H1 (cell line): ENCODE measurements at regions not wholly inside any gene's neighbourhood (a gene's known extent, or its start where the extent isn't known, plus 50 kb on each side); places are given as distances from the start of the nearest gene placed in this dataset.

Experiments
- CTCF ChIA-PET: fragments of 300-600 bp; sonication (Branson Sonifier 250); formaldehyde crosslinking; loops from one replicate; lab custom pipeline; 2021; ENCODE audit not compliant: partially characterized antibody; lab: Charles Lee
- POLR2A ChIA-PET: fragments of 300-600 bp; sonication (Branson Sonifier 250); formaldehyde crosslinking; loops from one replicate; lab custom pipeline; 2021; ENCODE audit warnings: inconsistent platforms; ENCODE audit not compliant: partially characterized antibody; lab: Charles Lee
- DNase-seq, 2 experiments: peaks; one replicate each; pipeline versions ENCODE4 v3.0.0 to v3.0.0-alpha.2; 2010 to 2022; ENCODE audit warnings: low spot score in 2 of 2, low read depth in 1 of 2, mixed read lengths in 1 of 2
- FAIRE-seq: peaks from 2 replicates; lab custom pipeline; 2011; peaks lifted over from hg19 to GRCh38; lab: Jason Lieb, UNC
- H2AFZ ChIP-seq: 2 replicates; pipeline ENCODE4 v1.8.1; 2012; ENCODE audit warnings: low read length, inconsistent platforms
- H2AK5ac ChIP-seq: 2 replicates; pipeline ENCODE4 v1.6.1; 2013; ENCODE audit warnings: low read depth, low read length
- H2BK120ac ChIP-seq: replicated peaks from 2 replicates; pipeline ENCODE3; 2013; ENCODE audit warnings: low read depth, low read length, inconsistent platforms
- H2BK12ac ChIP-seq: 2 replicates; pipeline ENCODE4 v1.6.1; 2013; ENCODE audit warnings: low read depth, low read length
- H2BK15ac ChIP-seq: 2 replicates; pipeline ENCODE4 v1.6.1; 2013; ENCODE audit warnings: low read length
- H2BK20ac ChIP-seq: 2 replicates; pipeline ENCODE4 v1.6.1; 2013; ENCODE audit warnings: low read length
- H2BK5ac ChIP-seq: 2 replicates; pipeline ENCODE4 v1.6.1; 2013; ENCODE audit warnings: low read depth, low read length
- H3K14ac ChIP-seq: 2 replicates; pipeline ENCODE4 v1.6.1; 2013; ENCODE audit warnings: inconsistent platforms; ENCODE audit not compliant: insufficient read length
- H3K18ac ChIP-seq: 2 replicates; pipeline ENCODE4 v1.6.1; 2013; ENCODE audit warnings: low read length; ENCODE audit errors: extremely low read depth
- H3K23ac ChIP-seq: 2 replicates; pipeline ENCODE4 v1.6.1; 2013; ENCODE audit warnings: inconsistent platforms; ENCODE audit not compliant: insufficient read length
- H3K23me2 ChIP-seq: 2 replicates; pipeline ENCODE4 v1.6.1; 2013; ENCODE audit warnings: low read depth, low read length
- H3K27ac ChIP-seq: 2 replicates; pipeline ENCODE4 v1.6.1; 2011; ENCODE audit warnings: low read depth, low read length, inconsistent platforms
- H3K27me3 ChIP-seq, 4 experiments: replicated peaks in 1 of 4; 1 replicate in 1 of 4; 2 replicates in 3 of 4; pipeline versions ENCODE4 v1.6.1 to v1.8.1; 2011 to 2013; ENCODE audit warnings: low read length in 3 of 4, mild to moderate bottlenecking in 3 of 4, inconsistent platforms in 2 of 4, mixed read lengths in 2 of 4, moderate library complexity in 1 of 4; ENCODE audit not compliant: control insufficient read depth in 3 of 4, insufficient read depth in 3 of 4; ENCODE audit errors: extremely low read depth in 1 of 4
- H3K36me3 ChIP-seq, 4 experiments: 2 replicates each; pipeline versions ENCODE4 v1.6.1 to v1.8.1; 2011 to 2013; ENCODE audit warnings: mild to moderate bottlenecking in 4 of 4, low read length in 3 of 4, moderate library complexity in 2 of 4, control low read depth in 1 of 4, inconsistent platforms in 1 of 4; ENCODE audit not compliant: insufficient read depth in 4 of 4, control insufficient read depth in 2 of 4
- H3K4ac ChIP-seq: replicated peaks from 2 replicates; pipeline ENCODE3; 2013; ENCODE audit warnings: low read length, low read depth, mixed read lengths, inconsistent platforms; ENCODE audit not compliant: insufficient read length
- H3K4me1 ChIP-seq, 4 experiments: replicated peaks in 1 of 4; 1 replicate in 1 of 4; 2 replicates in 3 of 4; pipeline versions ENCODE4 v1.6.1 to v1.8.1; 2011 to 2013; ENCODE audit warnings: low read length in 3 of 4, inconsistent platforms in 2 of 4, mixed read lengths in 1 of 4; ENCODE audit not compliant: insufficient read depth in 4 of 4, control insufficient read depth in 3 of 4
- H3K4me2 ChIP-seq, 2 experiments: 2 replicates each; pipeline versions ENCODE4 v1.6.1 to v1.8.1; 2011 to 2013; ENCODE audit warnings: low read depth in 2 of 2, low read length in 2 of 2, control low read depth in 1 of 2, inconsistent platforms in 1 of 2, mild to moderate bottlenecking in 1 of 2; ENCODE audit not compliant: insufficient read depth in 1 of 2
- H3K4me3 ChIP-seq, 4 experiments: fragments of 200-600, 300-600 bp in 1 of 4; sonication (generic), shearing (Covaris generic), sonication (Bioruptor Twin) in 1 of 4; 2 replicates each; pipeline versions ENCODE4 v1.5.1 to v1.8.1; 2011 to 2016; ENCODE audit warnings: low read length in 4 of 4, low read depth in 3 of 4, control low read depth in 2 of 4, inconsistent platforms in 2 of 4, mild to moderate bottlenecking in 2 of 4, mixed read lengths in 1 of 4, moderate library complexity in 1 of 4; ENCODE audit not compliant: insufficient read depth in 2 of 4; ENCODE audit errors: extremely low read depth in 1 of 4
- H3K56ac ChIP-seq: replicated peaks from 2 replicates; pipeline ENCODE3; 2013; ENCODE audit warnings: low read depth, mild to moderate bottlenecking, mixed read lengths, low read length, inconsistent platforms; ENCODE audit not compliant: insufficient read length
- H3K79me1 ChIP-seq: 2 replicates; pipeline ENCODE4 v1.6.1; 2013; ENCODE audit warnings: low read depth, low read length, control low read depth
- H3K79me2 ChIP-seq, 2 experiments: 2 replicates each; pipeline versions ENCODE4 v1.6.1 to v1.8.1; 2012 to 2013; ENCODE audit warnings: low read length in 2 of 2, mild to moderate bottlenecking in 2 of 2, inconsistent platforms in 1 of 2; ENCODE audit not compliant: insufficient read depth in 2 of 2, control insufficient read depth in 1 of 2
- H3K9ac ChIP-seq, 4 experiments: replicated peaks in 1 of 4; 1 replicate in 1 of 4; 2 replicates in 3 of 4; pipeline versions ENCODE4 v1.6.1 to v1.8.1; 2011 to 2013; ENCODE audit warnings: low read depth in 3 of 4, low read length in 3 of 4, control low read depth in 2 of 4, mild to moderate bottlenecking in 2 of 4, moderate library complexity in 2 of 4, inconsistent platforms in 1 of 4; ENCODE audit errors: extremely low read depth in 1 of 4
- H3K9me3 ChIP-seq, 2 experiments: 2 replicates each; pipeline versions ENCODE4 v1.6.1 to v1.8.1; 2012 to 2013; ENCODE audit warnings: mild to moderate bottlenecking in 2 of 2, moderate library complexity in 2 of 2, control low read depth in 1 of 2, inconsistent platforms in 1 of 2, low read depth in 1 of 2, low read length in 1 of 2, mixed read lengths in 1 of 2; ENCODE audit not compliant: insufficient read depth in 2 of 2
- H4K20me1 ChIP-seq, 2 experiments: replicated peaks in 1 of 2; 2 replicates each; pipeline versions ENCODE3 to v1.8.1; 2011 to 2013; ENCODE audit warnings: inconsistent platforms in 2 of 2, low read length in 2 of 2, mild to moderate bottlenecking in 1 of 2; ENCODE audit not compliant: insufficient read depth in 2 of 2, control insufficient read depth in 1 of 2
- H4K5ac ChIP-seq: 2 replicates; pipeline ENCODE4 v1.6.1; 2013; ENCODE audit warnings: low read length, low read depth, mixed read lengths, inconsistent platforms; ENCODE audit not compliant: insufficient read length
- H4K8ac ChIP-seq: 2 replicates; pipeline ENCODE4 v1.8.0; 2013; ENCODE audit warnings: mild to moderate bottlenecking, moderate library complexity, low read length, inconsistent platforms; ENCODE audit not compliant: insufficient read depth; ENCODE audit errors: extremely low read depth
- H4K91ac ChIP-seq: replicated peaks from 2 replicates; pipeline ENCODE3; 2013; ENCODE audit warnings: low read length, mixed read lengths, inconsistent platforms; ENCODE audit not compliant: insufficient read length
- BACH1 ChIP-seq: IDR thresholded peaks from 2 replicates; pipeline ENCODE4 v1.6.1; 2012; ENCODE audit warnings: low read length, improper control_type of control experiment
- CTBP2 ChIP-seq: IDR thresholded peaks from 2 replicates; pipeline ENCODE4 v1.7.0; 2011; ENCODE audit warnings: borderline replicate concordance, mild to moderate bottlenecking, moderate library complexity, mixed read lengths, low read length; ENCODE audit not compliant: insufficient read depth, insufficient read length
- E2F6 ChIP-seq: IDR thresholded peaks from 2 replicates; pipeline ENCODE4 v1.6.1; 2012; ENCODE audit warnings: inconsistent platforms
- FOSL1 ChIP-seq: IDR thresholded peaks from 2 replicates; pipeline ENCODE4 v1.6.1; 2011; ENCODE audit warnings: mild to moderate bottlenecking, low read depth, low read length, moderate library complexity; ENCODE audit not compliant: insufficient read depth
- GABPA ChIP-seq: IDR thresholded peaks from 2 replicates; pipeline ENCODE4 v1.6.1; 2011; ENCODE audit warnings: mild to moderate bottlenecking, low read length, moderate library complexity, borderline replicate concordance; ENCODE audit not compliant: insufficient read depth
- GTF2F1 ChIP-seq: IDR thresholded peaks from 2 replicates; pipeline ENCODE4 v1.6.1; 2012; ENCODE audit warnings: low read depth, low read length, improper control_type of control experiment, borderline replicate concordance
- HDAC2 ChIP-seq, 2 experiments: fragments of 300-600 bp in 1 of 2; sonication (generic) in 1 of 2; IDR thresholded peaks; 2 replicates each; pipeline ENCODE4 v1.6.1; 2011 to 2012; ENCODE audit warnings: low read depth in 2 of 2, low read length in 2 of 2, mild to moderate bottlenecking in 2 of 2, moderate library complexity in 2 of 2, borderline replicate concordance in 1 of 2, inconsistent platforms in 1 of 2
- SIX5 ChIP-seq: IDR thresholded peaks from 2 replicates; pipeline ENCODE4 v1.6.1; 2011; ENCODE audit warnings: mild to moderate bottlenecking, low read depth, low read length
- SP2 ChIP-seq: IDR thresholded peaks from 2 replicates; pipeline ENCODE4 v1.6.1; 2012; ENCODE audit warnings: mild to moderate bottlenecking, low read length, inconsistent platforms
- TEAD4 ChIP-seq: IDR thresholded peaks from 2 replicates; pipeline ENCODE4 v1.6.1; 2012; ENCODE audit warnings: low read depth, low read length, inconsistent platforms, mixed read lengths
- USF2 ChIP-seq: IDR thresholded peaks from 2 replicates; pipeline ENCODE4 v1.6.1; 2011; ENCODE audit warnings: low read length, improper control_type of control experiment
- ZNF274 ChIP-seq: IDR thresholded peaks from 2 replicates; pipeline ENCODE4 v1.7.0; 2012; ENCODE audit warnings: low read length, borderline replicate concordance; ENCODE audit errors: extremely low read depth
- WGBS, 2 experiments: shearing (Covaris generic) in 1 of 2; methylation state at CpG; one replicate each; pipeline versions ENCODE4 v1.1.6 to v1.1.7; 2013 to 2015; ENCODE audit warnings: low lambda C conversion rate in 2 of 2, mixed read lengths in 2 of 2, inconsistent platforms in 1 of 2, low coverage in 1 of 2, missing lambda C conversion rate in 1 of 2; ENCODE audit not compliant: insufficient replicate concordance in 2 of 2, insufficient coverage in 1 of 2, insufficient read length in 1 of 2; ENCODE audit errors: extremely low coverage in 1 of 2, missing lambda C conversion rate in 1 of 2; 5-methylcytosine and 5-hydroxymethylcytosine counted together

- Histone ChIP-seq H3K4ac (no peak overlapping the region), H3K18ac (no peak overlapping the region), H3K23ac (no peak overlapping the region), H3K56ac (no peak overlapping the region), H2BK20ac (no peak overlapping the region), H2BK5ac (no peak overlapping the region), H2BK12ac (no peak overlapping the region), H4K20me1 (no peaks in the 10 kb centered on the region), H2BK15ac (no peak overlapping the region), H4K5ac (no peak overlapping the region), H2AK5ac (no peak overlapping the region), H4K91ac (no peak overlapping the region), H3K9ac (no peak overlapping the region), H3K23me2 (no peaks in the 10 kb centered on the region), H2BK120ac (no peak overlapping the region), H3K27ac (no peak overlapping the region), H3K79me1 (no peaks in the 10 kb centered on the region), H2AFZ (peak overlapping the region; percentile 75; the same call in 1 of the 2 replicates), H3K14ac (no peak overlapping the region), H3K9me3 (no peaks in the 10 kb centered on the region), H3K79me2 (no peaks in the 10 kb centered on the region), H3K36me3 (no peaks in the 10 kb centered on the region), H3K4me1 (peaks cover 0 to 3% (median 2%) of the 10 kb centered on the region in 4 experiments; a peak in 4 of 7 replicates), H3K4me3 (no peak overlapping the region), H3K4me2 (no peak overlapping the region), H3K27me3 (no peaks in the 10 kb centered on the region), H4K8ac (no peak overlapping the region)
- FAIRE-seq (no peak), DNase-seq (no peak)
- POLR2A ChIA-PET = interaction anchor here (1.2 kb wide), 1 partner anchor 10 kb away, joined by 3 read pairs; no protein-coding TSS in a partner anchor
- WGBS, 2 experiments = 91% methylated on average over 3 of the region's 3 CpGs; no CpG with 5 or more reads in 1 of the 2 experiments
- no peak for TF ChIP-seq HDAC2 (IDR thresholded peaks at IDR 0.05; ENCODE audit: borderline replicate concordance in 1 of 2, low read depth in 2 of 2, low read length in 2 of 2)
- TF ChIP-seq E2F6 = no peak
- no peak for TF ChIP-seq GTF2F1
- TF ChIP-seq BACH1 = no peak
- no peak for TF ChIP-seq FOSL1
- no peak for TF ChIP-seq SP2
- no peak for TF ChIP-seq ZNF274
- TF ChIP-seq USF2 = no peak
- no peak for TF ChIP-seq GABPA
- TF ChIP-seq CTBP2 = no peak
- no peak for TF ChIP-seq SIX5
- no peak for TF ChIP-seq TEAD4
- CTCF ChIA-PET = interaction anchor here (0.6 to 1.3 kb wide), 3 partner anchors 24 to 200 kb away, joined by 3 to 4 read pairs (median 3); no protein-coding TSS in a partner anchor
Measured at GRCh38 chr5:127192836-127193338, 97.7 kb upstream of the MEGF10 start.
